AG08396 (cell line): ENCODE measurements at regions not wholly inside any gene's neighbourhood (a gene's known extent, or its start where the extent isn't known, plus 50 kb on each side); places are given as distances from the start of the nearest gene placed in this dataset.

ENCODE experiments used
- DNase-seq: peaks from one replicate; pipeline ENCODE4 v3.0.0; 2012; ENCODE audit warnings: low spot score, mixed read lengths

- no peak for DNase-seq
Observed at GRCh38 chr5:86030753-86031152, 587.0 kb upstream of the COX7C start.

- no peak for DNase-seq
Observed at GRCh38 chr5:86038566-86038965, 579.2 kb upstream of the COX7C start.

- DNase-seq: no peak
Observed at GRCh38 chr5:86039351-86039750, 578.4 kb upstream of the COX7C start.

- DNase-seq: no peak
Observed at GRCh38 chr5:86070719-86071118, 547.0 kb upstream of the COX7C start.

GRCh38 chr5:86074297-86074696, 543.4 kb upstream of the COX7C start:
- no peak for DNase-seq

GRCh38 chr5:86075139-86075538, 542.6 kb upstream of the COX7C start:
- no peak for DNase-seq

- no peak for DNase-seq
Observed at GRCh38 chr5:86095092-86095491, 522.6 kb upstream of the COX7C start.

- DNase-seq: no peak
Observed at GRCh38 chr5:86101966-86102365, 515.8 kb upstream of the COX7C start.

- DNase-seq: no peak
Observed at GRCh38 chr5:86108825-86109224, 508.9 kb upstream of the COX7C start.

GRCh38 chr5:86112249-86112648, 505.5 kb upstream of the COX7C start:
- DNase-seq: no peak

- DNase-seq: no peak
Observed at GRCh38 chr5:86115164-86115563, 502.6 kb upstream of the COX7C start.

GRCh38 chr5:86118542-86118941, 499.2 kb upstream of the COX7C start:
- DNase-seq: no peak

- DNase-seq: no peak
Observed at GRCh38 chr5:86124333-86124732, 493.4 kb upstream of the COX7C start.

GRCh38 chr5:86125731-86126601, 491.8 kb upstream of the COX7C start:
- DNase-seq: no peak

- no peak for DNase-seq
Observed at GRCh38 chr5:86127696-86128095, 490.0 kb upstream of the COX7C start.

- no peak for DNase-seq
Observed at GRCh38 chr5:86129009-86129408, 488.7 kb upstream of the COX7C start.

- DNase-seq: no peak
Observed at GRCh38 chr5:86137297-86137696, 480.4 kb upstream of the COX7C start.

GRCh38 chr5:86143837-86144236, 473.9 kb upstream of the COX7C start:
- DNase-seq: no peak

- no peak for DNase-seq
Observed at GRCh38 chr5:86152988-86153560, 464.7 kb upstream of the COX7C start.

- DNase-seq: no peak
Observed at GRCh38 chr5:86155796-86156195, 461.9 kb upstream of the COX7C start.

- DNase-seq: no peak
Observed at GRCh38 chr5:86170194-86170593, 447.5 kb upstream of the COX7C start.

GRCh38 chr5:86175224-86175623, 442.5 kb upstream of the COX7C start:
- DNase-seq: no peak

- no peak for DNase-seq
Observed at GRCh38 chr5:86199287-86199686, 418.5 kb upstream of the COX7C start.

- no peak for DNase-seq
Observed at GRCh38 chr5:86228147-86228546, 389.6 kb upstream of the COX7C start.
